DND-41 (cell line): ENCODE measurements at regions not wholly inside any gene's neighbourhood (a gene's known extent, or its start where the extent isn't known, plus 50 kb on each side); places are given as distances from the start of the nearest gene placed in this dataset.

Source experiments
- ATAC-seq: fragments of 200-7000 bp; cut with Tn5 transposase; 3 replicates; pipeline ENCODE4 v1.9.1; 2021; ENCODE audit warnings: low read depth; ENCODE audit not compliant: insufficient read depth
- DNase-seq: peaks from one replicate; pipeline ENCODE4 v3.0.0-alpha.2; 2020
- H2AFZ ChIP-seq: 2 replicates; pipeline ENCODE4 v1.6.0; 2012; ENCODE audit warnings: low read depth, low read length
- H3K27ac ChIP-seq: 2 replicates; pipeline ENCODE4 v1.5.1; 2012; ENCODE audit warnings: low read length, inconsistent platforms
- H3K27me3 ChIP-seq: fragments of 200-600 bp; sonication (generic); 2 replicates; pipeline ENCODE4 v1.6.0; 2012; ENCODE audit warnings: low read length, mild to moderate bottlenecking, inconsistent platforms; ENCODE audit not compliant: insufficient read depth, poor library complexity
- H3K36me3 ChIP-seq: 2 replicates; pipeline ENCODE4 v1.5.1; 2012; ENCODE audit warnings: low read length, inconsistent platforms; ENCODE audit not compliant: insufficient read depth
- H3K4me1 ChIP-seq: 2 replicates; pipeline ENCODE4 v1.5.1; 2012; ENCODE audit warnings: mild to moderate bottlenecking, low read length; ENCODE audit not compliant: insufficient read depth
- H3K4me2 ChIP-seq: 2 replicates; pipeline ENCODE4 v1.6.0; 2012; ENCODE audit warnings: mild to moderate bottlenecking, moderate library complexity, low read length, inconsistent platforms; ENCODE audit not compliant: insufficient read depth
- H3K4me3 ChIP-seq, 2 experiments: fragments of 200-600 bp in 1 of 2; shearing (Covaris generic) in 1 of 2; 2 replicates each; pipeline ENCODE4 v1.5.1; 2012 to 2016; ENCODE audit warnings: inconsistent platforms in 2 of 2, low read length in 2 of 2, mild to moderate bottlenecking in 2 of 2, low read depth in 1 of 2, moderate library complexity in 1 of 2
- H3K79me2 ChIP-seq: 2 replicates; pipeline ENCODE4 v1.6.0; 2012; ENCODE audit warnings: low read length, inconsistent platforms; ENCODE audit not compliant: insufficient read depth
- H3K9ac ChIP-seq: 2 replicates; pipeline ENCODE4 v1.6.0; 2012; ENCODE audit warnings: low read depth, mild to moderate bottlenecking, inconsistent platforms, low read length, moderate library complexity
- H3K9me3 ChIP-seq: 2 replicates; pipeline ENCODE4 v1.5.1; 2012; ENCODE audit warnings: low read length, moderate library complexity, mild to moderate bottlenecking, inconsistent platforms; ENCODE audit not compliant: insufficient read depth, severe bottlenecking
- H4K20me1 ChIP-seq: 2 replicates; pipeline ENCODE4 v1.6.0; 2012; ENCODE audit warnings: low read length; ENCODE audit not compliant: insufficient read depth
- CTCF ChIP-seq: IDR thresholded peaks from 2 replicates; pipeline ENCODE4 v1.5.1; 2012; ENCODE audit warnings: borderline replicate concordance, low read length, moderate library complexity, mild to moderate bottlenecking; ENCODE audit not compliant: poor library complexity, severe bottlenecking; ENCODE audit errors: extremely low read depth
- EZH2 ChIP-seq: IDR thresholded peaks from 3 replicates; pipeline ENCODE4 v1.6.1; 2012; ENCODE audit warnings: borderline replicate concordance, low read depth, mild to moderate bottlenecking, moderate library complexity, low read length, inconsistent platforms; ENCODE audit not compliant: severe bottlenecking

DNA sequence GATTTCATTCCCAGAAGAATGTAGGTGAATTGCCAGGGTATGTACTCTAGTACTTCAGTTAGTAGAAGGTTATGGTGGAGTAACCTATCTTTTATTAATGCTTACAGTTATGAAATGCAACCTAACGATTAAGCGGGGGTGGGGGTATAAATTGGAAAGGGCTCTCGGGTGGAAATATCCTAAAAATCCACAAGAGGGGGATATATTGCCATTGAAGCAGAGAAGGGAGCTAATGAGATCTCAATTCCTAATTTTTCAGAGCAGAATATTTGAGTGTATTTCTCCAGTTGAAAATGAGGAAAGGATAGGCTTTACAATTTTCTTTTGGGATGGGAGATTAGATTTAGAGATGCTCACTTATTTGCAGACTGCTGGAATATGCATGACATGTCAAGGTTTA, 90.8 kb downstream of the DNAJB9 start:
- Histone ChIP-seq H3K27me3 (no peaks in the 10 kb centered on the region), H3K4me2 (no peak overlapping the region), H3K4me3 (no peak overlapping the region), H4K20me1 (no peaks in the 10 kb centered on the region), H3K4me1 (no peaks in the 10 kb centered on the region), H3K9ac (no peak overlapping the region), H3K27ac (no peak overlapping the region), H3K36me3 (no peaks in the 10 kb centered on the region), H3K9me3 (no peaks in the 10 kb centered on the region), H3K79me2 (no peaks in the 10 kb centered on the region), H2AFZ (no peak overlapping the region)
- TF ChIP-seq CTCF (peak; percentile 59), EZH2 (no peak)
- no peak for DNase-seq
- ATAC-seq: no peak

DNA sequence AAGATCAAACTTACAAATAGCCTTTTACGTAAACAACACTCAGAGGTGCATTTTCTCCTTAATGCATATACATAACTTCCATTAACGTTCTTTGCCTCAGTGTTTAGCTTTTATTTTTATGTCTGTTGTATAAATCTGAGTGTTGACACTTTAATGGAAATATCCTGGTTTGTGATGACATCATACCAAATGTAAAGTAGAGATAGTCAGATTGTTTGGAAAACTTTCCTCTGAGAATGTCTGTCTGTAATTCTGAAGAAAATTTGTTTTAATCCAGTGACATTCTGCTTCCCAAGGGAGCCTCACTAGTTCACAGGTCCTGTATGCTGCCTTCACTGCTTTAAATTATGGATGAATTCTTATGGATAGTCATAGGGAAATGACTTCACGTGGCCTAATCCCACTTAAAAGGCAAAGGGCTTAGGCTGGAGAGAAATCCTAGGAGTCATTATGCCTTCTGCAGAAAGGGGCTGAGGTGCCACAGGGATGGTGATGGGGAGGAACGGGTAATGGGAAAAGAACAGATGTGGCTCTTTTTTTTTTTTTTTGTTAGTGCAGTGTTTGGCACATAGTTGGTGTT, 93.2 kb downstream of the DNAJB9 start:
- Histone ChIP-seq H3K36me3 (no peaks in the 10 kb centered on the region), H3K79me2 (no peaks in the 10 kb centered on the region), H2AFZ (no peak overlapping the region), H4K20me1 (no peaks in the 10 kb centered on the region), H3K27ac (no peak overlapping the region), H3K9ac (no peak overlapping the region), H3K27me3 (no peaks in the 10 kb centered on the region), H3K4me3 (no peak overlapping the region), H3K9me3 (no peaks in the 10 kb centered on the region), H3K4me1 (no peaks in the 10 kb centered on the region), H3K4me2 (no peak overlapping the region)
- no peak for DNase-seq
- TF ChIP-seq EZH2 (no peak), CTCF (no peak)
- ATAC-seq: no peak

- H3K9me3 ChIP-seq: no peaks in the 10 kb centered on the region
- no peak overlapping the region for H3K27ac ChIP-seq
- H3K79me2 ChIP-seq: no peaks in the 10 kb centered on the region
- no peak overlapping the region for H3K4me3 ChIP-seq
- DNase-seq: no peak
- no peak for ATAC-seq
- H2AFZ ChIP-seq: no peak overlapping the region
- no peak overlapping the region for H3K9ac ChIP-seq
- H3K27me3 ChIP-seq: no peaks in the 10 kb centered on the region
- TF ChIP-seq CTCF: no peak
- TF ChIP-seq EZH2: no peak
- no peaks in the 10 kb centered on the region for H4K20me1 ChIP-seq
- no peaks in the 10 kb centered on the region for H3K36me3 ChIP-seq
- H3K4me2 ChIP-seq: no peak overlapping the region
- H3K4me1 ChIP-seq: no peaks in the 10 kb centered on the region
Observed at GRCh38 chr7:108663701-108664100, 94.0 kb downstream of the DNAJB9 start.

- Histone ChIP-seq H3K4me1 (no peaks in the 10 kb centered on the region), H3K4me3 (no peak overlapping the region), H2AFZ (no peak overlapping the region), H3K79me2 (no peaks in the 10 kb centered on the region), H3K9ac (no peak overlapping the region), H3K9me3 (no peaks in the 10 kb centered on the region), H3K4me2 (no peak overlapping the region), H3K27ac (no peak overlapping the region), H3K36me3 (no peaks in the 10 kb centered on the region), H4K20me1 (no peaks in the 10 kb centered on the region), H3K27me3 (no peaks in the 10 kb centered on the region)
- TF ChIP-seq CTCF (no peak), EZH2 (no peak)
- DNase-seq (no peak), ATAC-seq (no peak)
Observed at GRCh38 chr7:108667216-108667615, 97.5 kb downstream of the DNAJB9 start.
